ENCODE measurements at regions not wholly inside any gene's neighbourhood (a gene's known extent, or its start where the extent isn't known, plus 50 kb on each side); places are given as distances from the start of the nearest gene placed in this dataset.
A peak's percentile ranks its signal among the peaks of the same experiment; 100 is the strongest.
"Not testable (repeated sequence)": the region's sequence is repeated elsewhere in the genome, so short reads cannot be mapped to it uniquely, and the experiment has no call there.

DNA sequence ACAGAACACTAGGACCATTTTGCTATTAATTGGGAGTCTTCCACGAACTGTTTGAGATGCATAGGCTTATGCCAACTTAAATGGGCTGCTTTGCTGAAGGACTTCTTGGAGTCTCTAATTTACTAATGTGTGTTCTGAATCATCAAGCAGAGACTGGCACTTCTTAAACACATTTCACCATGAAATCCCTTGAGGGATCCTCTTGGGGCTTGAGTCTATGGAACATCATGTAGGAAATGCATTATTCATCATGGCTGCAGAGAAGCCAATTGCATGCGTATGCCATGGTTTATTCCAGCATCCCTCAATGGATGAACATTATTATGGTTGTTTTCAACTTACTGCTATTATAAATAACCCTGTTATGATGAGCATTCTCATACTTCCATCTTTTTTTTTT is 73.4 kb downstream of the FGD2 start:
- no peak for DNase-seq (ENCODE audit: low read depth in 2 of 3, low spot score in 2 of 3)

DNA sequence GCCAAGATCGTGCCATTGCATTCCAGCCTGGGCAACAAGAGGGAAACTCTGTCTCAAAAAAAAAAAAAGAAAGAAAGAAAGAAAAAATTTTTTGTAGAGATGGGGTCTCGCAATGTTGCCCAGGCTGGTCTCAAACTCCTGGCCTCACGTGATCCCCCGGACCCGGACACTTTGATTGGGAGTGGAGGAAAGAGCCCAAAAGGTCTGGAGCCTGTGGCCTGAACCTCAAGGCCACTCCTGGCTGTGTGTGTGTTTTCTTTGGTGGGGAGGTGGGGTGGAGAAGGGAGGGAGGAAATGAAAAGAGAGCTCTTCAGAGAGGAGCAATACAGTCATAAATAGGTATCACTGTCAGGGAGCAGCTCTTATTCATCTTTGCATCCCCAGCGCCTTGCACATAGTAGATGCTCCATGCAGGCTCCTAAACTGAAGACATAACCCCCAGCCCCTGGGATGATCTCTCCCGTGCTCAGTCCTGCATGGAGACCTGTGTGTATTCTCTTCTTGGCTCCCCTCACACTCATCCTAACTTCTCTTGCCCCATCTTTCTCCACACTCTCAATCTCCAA is 75.7 kb downstream of the FGD2 start:
- DNase-seq (ENCODE audit: low read depth in 2 of 3, low spot score in 2 of 3) = no peak

DNA sequence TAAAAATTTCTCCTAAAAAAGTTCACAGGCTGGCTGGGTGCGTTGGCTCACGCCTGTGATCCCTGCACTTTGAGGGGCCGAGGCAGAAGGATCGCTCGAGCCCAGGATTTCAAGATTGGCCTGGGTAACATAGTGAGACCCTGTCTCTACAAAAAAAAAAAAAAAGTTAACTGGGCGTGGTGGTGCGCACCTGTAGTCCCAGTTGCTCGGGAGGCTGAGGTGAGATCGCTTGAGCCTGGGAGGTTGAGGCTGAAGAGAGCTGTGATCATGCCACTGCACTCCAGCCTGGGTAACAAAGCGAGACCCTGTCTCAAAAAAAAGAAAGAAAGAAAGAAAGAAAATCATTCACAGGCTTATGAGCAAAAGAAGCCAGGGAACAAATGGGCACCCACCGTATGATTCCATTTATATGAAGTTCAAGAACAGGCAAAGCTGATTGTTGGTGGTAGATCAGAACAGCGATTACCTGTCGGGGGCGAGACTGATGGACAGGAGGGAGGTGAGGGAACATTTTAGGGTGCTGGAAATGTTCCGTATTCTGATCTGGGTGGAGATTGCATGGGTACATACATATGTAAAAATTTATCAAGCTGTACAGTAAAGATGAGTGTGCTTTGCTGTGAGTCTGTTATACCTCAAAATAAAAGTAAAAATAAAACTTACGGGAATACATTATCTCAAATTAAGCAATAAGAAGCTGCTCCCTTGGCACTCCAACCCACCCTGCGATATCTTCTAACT is 77.1 kb downstream of the FGD2 start:
- no peak for DNase-seq (ENCODE audit: low read depth in 2 of 3, low spot score in 2 of 3)

DNA sequence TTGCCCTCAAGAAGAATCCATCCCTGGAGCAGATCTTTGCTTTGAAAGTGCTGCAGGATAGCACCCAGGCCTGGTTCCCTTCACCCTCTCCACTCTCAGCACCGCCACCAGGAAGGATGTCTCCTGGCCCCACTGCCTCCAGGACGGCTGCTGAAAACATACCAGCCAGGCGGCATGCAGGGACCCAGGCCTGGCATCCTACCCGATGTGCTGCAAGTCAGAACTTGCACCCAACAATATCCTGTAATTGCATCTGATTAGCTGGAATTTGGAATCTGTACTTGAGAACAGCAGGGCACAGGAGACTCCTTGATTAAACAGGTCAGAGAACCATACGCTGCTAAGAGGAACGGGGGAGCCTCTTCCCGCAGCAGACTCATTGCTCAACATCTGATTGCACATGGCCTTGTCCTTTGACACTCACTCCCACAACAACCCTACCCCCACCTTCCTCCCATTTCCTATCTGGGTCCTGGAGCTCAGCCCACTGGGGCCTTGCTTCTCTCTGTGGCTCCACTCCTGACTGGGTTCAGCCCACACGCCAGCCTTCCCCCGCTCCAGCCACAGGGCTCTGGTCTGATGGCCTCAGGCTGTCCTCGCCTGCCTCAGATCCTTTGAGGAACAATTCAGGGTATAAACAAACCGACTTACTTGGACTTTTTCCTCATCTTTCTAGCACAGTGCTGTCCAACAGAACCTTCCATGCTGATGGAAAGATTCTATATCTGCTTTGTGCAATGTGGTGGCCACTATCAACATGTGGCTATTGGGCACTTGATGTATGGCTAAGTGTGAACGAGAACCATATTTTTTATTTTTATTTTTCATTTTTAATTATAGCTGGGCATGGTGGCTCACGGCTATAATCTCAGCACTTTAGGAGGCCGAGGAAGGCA is 78.0 kb downstream of the FGD2 start:
- no peak for DNase-seq (ENCODE audit: low read depth in 2 of 3, low spot score in 2 of 3)

DNA sequence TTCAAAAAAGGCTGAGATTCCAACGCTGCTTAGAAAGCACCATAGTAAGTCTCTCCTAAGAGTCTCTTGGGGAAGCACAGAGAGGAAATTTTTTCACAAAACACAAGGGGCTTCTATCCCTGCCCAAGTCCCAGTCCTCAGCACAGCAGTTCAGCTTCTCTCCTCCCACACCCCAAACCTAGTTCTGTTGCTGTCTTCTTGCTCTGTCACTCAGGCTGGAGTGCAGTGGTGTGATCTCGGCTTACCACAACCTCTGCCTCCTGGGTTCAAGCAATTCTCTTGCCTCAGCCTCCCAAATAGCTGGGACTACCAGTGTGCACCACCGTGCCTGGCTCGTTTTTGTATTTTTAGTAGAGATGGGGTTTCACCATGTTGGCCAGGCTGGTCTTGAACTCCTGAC is 79.2 kb downstream of the FGD2 start:
- DNase-seq (ENCODE audit: low read depth in 2 of 3, low spot score in 2 of 3) = not testable (repeated sequence)

DNA sequence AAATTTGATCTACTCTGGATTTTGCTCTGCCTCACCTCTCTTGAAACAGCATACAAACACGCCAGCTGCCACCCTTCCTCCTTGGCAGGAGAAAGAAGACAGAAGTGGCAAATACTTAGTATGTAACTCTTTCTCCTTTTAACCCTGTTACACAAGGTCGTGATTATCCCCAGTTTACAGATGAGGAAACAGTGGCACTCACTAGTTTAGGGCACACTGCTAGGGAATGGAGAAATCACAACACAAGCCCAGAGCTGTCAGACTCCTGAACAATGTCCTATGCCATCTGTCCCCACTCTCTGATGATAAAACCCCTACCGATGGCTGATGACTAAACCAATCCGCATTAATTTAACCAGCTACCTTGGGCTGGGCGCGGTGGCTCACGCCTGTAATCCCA is 79.7 kb downstream of the FGD2 start:
- DNase-seq (ENCODE audit: low read depth in 2 of 3, low spot score in 2 of 3) = no peak

DNA sequence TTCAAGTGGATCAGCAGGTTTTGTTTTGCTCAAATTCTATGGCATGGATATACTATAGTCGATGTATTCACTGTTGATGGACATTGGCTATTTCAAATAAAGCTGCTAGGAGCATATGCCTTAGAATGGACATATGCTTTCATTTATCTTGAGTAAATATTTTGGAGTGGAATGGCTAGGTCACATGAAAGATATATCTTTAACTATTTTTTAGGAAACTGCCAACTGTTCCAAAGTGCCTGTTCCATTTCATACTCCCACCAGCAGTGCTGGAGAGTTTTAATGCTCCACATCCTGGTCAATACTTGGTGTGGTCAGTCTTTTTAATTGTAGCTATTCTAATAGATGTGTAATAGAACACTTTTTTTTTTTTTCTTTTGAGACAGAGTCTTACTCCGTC is 81.1 kb upstream of the PIM1 start:
- DNase-seq (ENCODE audit: low read depth in 2 of 3, low spot score in 2 of 3) = no peak

DNA sequence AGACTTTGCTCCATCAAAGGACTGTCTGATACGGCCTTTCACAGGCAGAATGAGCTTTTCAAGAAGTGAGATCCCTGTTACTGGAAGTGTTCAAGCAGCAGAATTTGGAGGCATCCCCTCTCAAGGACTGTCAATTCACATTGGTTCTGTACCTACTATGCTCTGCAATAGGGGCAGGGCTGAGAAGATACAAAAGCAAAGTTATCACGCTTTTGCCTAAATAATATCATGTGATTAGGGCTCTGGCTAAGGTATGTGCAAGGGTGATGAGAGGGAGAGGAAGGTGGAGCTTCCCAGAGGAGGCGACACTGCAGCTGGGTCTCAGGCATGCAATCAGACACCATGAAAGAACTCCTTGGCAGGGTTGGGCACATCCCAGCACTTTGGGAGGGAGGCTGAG is 80.2 kb upstream of the PIM1 start:
- no peak for DNase-seq (ENCODE audit: low read depth in 2 of 3, low spot score in 2 of 3)

DNA sequence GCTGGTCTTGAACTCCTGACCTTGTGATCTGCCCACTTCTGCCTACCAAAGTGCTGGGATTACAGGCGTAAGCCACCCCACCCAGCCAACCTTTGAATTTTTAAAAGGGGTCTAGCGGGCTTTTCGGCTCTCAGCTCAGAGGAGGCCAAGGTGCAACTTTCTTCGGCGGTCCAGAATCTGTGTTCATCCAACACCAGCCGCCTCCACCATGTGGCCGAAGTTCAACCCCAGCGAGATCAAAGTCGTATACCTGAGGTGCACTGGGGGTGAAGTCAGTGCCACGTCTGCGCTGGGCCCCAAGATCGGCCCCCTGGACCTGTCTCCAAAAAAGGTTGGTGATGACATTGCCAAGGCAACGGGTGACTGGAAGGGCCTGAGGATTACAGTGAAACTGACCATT is 78.8 kb upstream of the PIM1 start:
- DNase-seq (ENCODE audit: low read depth in 2 of 3, low spot score in 2 of 3) = not testable (repeated sequence)

DNA sequence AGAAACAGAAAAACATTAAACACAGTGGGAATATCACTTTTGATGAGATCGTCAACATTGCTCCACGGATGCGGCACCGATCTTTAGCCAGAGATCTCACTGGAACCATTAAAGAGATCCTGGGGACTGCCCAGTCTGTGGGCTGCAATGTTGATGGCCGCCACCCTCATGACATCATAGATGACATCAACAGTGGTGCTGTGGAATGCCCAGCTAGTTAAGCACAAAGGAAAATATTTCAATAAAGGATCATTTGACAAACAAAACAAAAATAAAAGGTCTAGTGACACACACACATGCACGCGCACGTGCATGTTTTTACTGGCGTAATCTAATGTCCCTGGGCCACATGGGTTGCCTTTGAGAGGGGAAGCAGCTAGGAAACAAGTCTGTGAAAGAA is 78.4 kb upstream of the PIM1 start:
- not testable (repeated sequence) for DNase-seq (ENCODE audit: low read depth in 2 of 3, low spot score in 2 of 3)

DNA sequence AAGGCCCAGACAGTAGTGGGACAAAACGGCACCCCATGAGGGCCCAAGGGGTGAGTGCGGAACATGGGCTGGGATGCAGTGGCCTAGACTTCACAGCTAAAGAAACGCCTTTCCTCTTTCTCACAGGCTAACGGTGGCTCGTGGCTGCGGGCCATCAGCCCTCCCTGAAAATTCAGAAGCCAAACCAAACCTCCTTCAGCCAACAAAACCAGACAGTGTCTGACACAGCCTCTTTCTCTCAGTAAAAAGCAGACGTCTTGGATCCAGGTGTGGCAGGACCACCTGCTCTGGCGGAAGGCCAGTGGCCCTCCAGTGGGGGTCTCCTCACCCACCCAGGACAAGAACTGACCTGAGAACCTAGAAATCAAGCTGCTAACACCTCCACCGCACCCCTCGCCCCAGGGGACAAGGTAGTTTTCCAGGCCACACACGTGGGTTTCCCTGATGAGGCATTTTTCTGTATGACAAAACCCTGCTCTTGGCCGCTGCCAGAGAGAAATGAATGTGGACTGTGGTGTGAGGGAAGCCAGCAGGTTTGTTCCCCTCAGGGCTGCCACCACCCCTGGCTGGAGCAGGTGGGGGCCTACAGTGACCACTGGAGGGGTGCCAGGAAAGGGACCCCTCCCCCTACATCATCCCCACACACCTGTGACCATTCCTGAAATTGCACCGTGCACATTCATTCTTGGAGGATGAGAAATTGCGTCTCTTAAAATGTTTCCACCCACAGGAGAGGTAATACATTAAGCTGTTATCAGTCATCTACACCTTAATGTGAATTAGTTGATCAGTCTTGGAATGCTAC is 76.8 kb upstream of the PIM1 start:
- DNase-seq (ENCODE audit: low read depth in 2 of 3, low spot score in 2 of 3) = no peak

DNA sequence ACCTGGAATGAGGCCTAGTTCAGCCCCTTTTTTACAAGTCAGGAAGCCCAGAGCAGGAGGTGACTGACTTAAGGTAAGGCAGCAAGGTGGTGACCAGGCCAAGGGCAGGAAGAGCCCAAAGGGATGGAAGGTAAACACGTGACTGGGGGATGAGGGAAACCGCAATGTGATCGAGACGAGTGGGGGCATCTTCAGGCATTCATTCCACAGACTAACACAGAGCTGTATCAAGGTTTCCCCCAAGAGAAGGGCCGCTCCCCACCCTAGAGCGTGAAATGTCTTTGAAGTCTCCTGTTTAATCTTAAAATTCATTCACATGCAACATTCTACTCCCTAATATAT is 76.3 kb upstream of the PIM1 start:
- DNase-seq (ENCODE audit: low read depth in 2 of 3, low spot score in 2 of 3) = no peak

DNA sequence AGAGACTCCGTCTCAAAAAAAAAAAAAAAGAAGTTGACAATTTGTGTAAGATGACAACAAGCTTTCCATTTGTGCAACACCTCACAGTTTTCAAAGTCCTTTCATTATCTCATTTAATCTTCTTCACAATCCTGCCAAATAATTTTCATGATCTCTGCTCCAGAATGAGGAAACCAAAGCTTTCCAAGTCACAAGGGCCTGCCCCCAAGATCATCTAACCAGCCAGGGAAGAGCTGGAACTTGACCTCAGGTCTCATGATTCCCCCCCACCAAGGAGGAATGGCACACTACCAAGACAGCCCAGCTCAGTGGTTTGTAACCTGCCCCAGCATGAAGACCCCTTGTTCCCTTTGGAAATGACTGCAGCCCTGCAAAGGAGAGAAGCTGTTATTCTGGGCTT is 74.0 kb upstream of the PIM1 start:
- DNase-seq (ENCODE audit: low read depth in 2 of 3, low spot score in 2 of 3) = no peak

DNA sequence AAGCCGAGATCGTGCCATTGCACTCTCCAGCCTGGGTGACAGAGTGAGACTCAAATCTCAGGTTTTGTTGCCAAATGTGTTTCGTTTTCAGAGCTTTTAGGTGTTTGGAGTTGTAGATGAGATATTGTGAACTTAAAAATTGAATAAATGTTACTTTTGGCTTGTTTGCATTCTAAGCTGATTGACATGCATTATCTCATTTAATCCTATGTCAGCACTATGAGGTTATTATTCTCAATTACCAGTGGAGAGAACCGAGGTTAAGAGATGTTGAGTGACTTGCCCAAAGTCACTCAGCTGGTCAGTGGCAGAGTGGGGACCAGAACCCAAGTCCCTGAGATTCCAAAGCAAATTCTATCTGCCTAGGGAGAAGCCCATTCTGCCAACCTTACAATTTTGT is 72.6 kb upstream of the PIM1 start:
- DNase-seq (ENCODE audit: low read depth in 2 of 3, low spot score in 2 of 3) = no peak

DNA sequence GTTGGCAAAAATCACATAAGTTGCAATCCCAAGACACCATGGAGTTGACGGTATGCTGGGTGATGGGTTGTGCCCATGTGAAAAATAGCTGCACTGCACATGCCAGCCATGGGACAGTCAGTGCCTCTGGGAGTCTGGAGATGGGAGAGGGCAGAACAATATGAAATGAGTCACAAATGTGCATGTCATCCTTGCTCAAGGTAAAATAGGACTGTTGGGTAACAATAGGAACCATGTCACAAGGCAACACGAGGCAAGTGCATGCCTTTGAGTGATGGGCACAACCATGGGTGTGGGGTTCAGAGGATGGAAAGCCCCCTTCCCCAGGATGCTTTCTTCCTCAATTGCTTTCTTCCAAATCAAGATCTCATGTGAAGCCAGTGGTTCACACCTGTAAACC is 70.5 kb upstream of the PIM1 start:
- DNase-seq (ENCODE audit: low read depth in 2 of 3, low spot score in 2 of 3) = no peak

DNA sequence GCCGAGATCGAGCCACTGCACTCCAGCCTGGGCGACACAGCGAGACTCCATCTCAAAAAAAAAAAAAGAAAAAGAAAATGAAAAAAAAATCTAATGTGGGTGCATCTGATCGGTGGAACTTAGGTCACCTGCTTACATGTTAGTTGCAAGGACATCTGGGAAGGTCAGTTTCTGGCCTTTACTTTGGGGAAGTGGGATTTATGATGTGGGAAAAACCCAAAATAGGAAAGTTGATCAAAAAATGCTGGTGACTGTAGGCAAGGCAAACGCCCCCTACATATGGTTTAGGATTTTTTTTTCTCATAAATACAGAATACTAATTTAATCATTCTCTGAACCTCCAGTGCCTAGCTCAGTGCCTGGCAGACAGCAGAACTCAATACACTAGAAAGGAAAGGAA is 69.2 kb upstream of the PIM1 start:
- DNase-seq (ENCODE audit: low read depth in 2 of 3, low spot score in 2 of 3) = no peak

DNA sequence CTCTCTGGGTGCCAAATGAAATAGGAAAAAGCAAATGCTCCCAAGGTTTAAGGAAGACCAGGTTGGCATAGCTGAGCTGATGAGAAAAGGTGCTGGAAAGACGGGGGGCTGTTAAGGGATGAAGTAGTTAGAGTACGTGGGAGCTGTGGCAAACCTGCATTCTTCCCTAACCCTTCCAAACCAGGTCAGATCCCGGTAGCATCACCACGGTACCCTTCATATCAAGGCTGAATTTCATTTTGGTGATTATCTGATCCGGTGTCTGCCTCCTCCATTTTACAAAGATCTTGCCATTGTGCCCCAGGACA is 68.0 kb upstream of the PIM1 start:
- DNase-seq (ENCODE audit: low read depth in 2 of 3, low spot score in 2 of 3) = no peak

DNA sequence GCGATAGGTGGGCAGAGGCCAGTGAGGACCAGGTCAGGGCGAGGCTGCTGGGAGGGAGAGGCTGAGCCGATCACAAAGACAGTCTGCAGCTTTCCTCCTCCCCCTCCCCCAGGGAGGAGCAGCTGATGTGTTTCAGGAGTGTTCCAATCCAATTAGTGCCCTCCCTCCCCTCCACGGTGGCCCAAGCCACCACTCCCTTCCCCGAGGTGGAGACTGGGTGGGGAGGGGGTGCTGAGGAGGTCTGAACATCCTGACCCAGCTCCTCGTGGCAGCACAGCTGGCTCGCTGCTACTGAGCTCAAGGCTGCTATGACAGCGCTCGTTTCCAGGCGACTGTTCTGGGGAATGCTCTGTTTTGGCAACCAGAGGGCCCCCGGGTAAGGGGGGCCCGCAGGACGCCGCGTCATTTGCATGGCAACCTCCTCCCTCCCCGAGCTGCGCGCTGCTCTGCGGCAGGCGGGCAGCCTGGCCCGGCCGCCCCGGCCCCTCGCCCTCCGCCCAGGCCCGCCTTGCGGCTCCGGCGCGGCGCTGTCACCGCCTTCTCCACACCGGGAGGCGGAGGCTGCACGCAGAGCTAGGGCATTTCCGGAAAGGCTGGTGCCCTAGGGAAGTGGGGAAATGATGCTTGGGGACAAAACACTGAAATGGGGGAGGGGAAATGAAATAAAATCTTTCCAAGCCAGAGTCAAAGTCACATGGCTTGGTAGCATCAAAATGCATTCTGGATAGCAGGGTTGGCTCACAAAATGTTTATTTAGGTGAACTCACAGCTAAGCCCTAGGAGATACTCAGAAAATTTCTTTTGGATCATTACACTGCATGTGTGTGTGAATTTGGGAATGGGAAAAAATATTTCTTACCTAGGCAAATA is 67.4 kb upstream of the PIM1 start:
- peak; percentile 31 to 56 (median 42) for DNase-seq (ENCODE audit: low read depth in 2 of 3, low spot score in 2 of 3)

DNA sequence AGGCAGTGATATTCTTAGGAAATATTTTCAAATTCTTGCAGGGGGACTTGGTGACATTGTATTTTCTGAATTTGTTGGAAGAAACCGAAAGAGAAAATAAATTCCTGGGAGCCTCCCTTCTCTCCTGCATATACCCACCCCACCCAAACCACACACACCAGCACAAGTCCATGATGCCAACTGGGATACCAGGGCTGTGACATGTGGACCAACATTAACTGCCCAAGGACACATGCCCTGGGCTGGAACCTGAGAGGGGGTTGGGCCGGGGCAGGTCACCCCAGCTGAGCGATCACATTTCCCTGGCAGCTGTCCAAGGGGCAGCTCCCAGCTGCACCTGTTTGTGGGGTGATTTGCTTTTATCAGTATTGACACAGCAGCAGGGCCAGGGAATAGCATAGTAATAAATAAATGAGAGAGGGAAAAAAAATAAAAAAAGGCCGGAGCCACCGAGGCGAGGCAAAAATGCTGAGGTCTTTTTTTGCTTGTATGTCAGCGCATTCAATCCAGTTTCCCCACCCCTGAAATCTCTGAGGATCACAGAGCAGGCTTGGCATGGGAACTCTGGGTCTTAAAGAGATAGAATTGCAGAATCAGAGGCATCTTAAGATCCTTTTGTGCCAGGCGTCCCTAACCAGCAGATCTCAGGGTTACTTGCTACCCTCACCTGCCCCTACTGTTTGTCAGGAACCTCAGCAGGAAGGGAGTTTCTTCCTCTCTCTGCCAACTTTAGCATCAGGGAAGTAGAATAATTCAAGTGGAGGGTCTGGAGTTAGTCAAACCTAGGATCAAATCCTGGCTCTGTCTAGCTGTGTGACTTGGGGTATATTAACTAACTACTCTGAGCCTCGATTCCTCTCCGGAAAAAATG is 66.5 kb upstream of the PIM1 start:
- DNase-seq (ENCODE audit: low read depth in 2 of 3, low spot score in 2 of 3) = no peak

DNA sequence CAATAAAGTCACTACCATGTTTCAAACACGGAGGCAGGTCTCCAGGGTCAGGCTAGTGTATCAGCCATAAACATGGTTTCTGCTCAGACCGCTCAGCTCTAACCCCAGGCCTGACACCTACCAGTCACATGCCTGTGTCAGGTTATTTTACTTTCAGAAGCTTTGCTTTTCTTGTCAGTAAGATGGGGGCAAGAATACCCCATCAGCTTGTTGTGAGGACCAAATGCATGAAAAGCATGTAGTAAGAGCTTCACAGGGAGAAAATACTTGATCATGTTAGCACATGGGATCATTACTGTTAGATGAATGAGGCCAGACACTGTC is 65.2 kb upstream of the PIM1 start:
- no peak for DNase-seq (ENCODE audit: low read depth in 2 of 3, low spot score in 2 of 3)

All from activated CD8-positive, alpha-beta memory T cell treated with anti-CD3 and anti-CD28 coated beads for 48 hours (primary cell).